NT2/D1 (cell line): ENCODE measurements at regions not wholly inside any gene's neighbourhood (a gene's known extent, or its start where the extent isn't known, plus 50 kb on each side); places are given as distances from the start of the nearest gene placed in this dataset.

ENCODE experiments used
- SUZ12 ChIP-seq: IDR thresholded peaks from 2 replicates; pipeline ENCODE4 v1.6.1; 2011; ENCODE audit not compliant: insufficient read length, insufficient read depth; ENCODE audit errors: extremely low read depth
- YY1 ChIP-seq: IDR thresholded peaks from 2 replicates; pipeline ENCODE4 v1.6.1; 2011; ENCODE audit not compliant: insufficient read length, insufficient read depth
- ZNF274 ChIP-seq: IDR thresholded peaks from 2 replicates; pipeline ENCODE4 v1.6.1; 2011; ENCODE audit warnings: mild to moderate bottlenecking, low read depth, low read length

DNA sequence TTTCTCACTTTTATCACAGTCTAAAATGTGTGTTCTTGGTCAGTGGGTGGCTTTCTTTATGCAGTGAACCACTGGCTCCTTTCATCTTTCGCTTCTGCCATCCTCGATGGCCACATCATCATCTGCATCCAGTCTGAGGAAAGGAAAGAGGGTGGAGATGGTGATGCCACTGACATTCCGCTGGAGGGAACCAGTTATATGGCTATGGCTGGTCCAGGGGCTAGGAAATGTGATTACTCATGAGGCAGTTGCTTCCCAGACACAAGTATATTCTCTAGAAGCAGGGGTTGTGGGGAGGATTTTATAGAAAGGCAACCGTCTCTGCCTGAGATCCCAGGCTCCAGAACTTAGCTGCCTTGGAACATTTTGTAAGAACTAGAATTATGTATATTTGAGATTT, 246.7 kb upstream of the AZI2 start:
- TF ChIP-seq SUZ12 (no peak), YY1 (no peak), ZNF274 (no peak)
